ENCODE measurements at regions not wholly inside any gene's neighbourhood (a gene's known extent, or its start where the extent isn't known, plus 50 kb on each side); places are given as distances from the start of the nearest gene placed in this dataset.
"Not testable (repeated sequence)": the region's sequence is repeated elsewhere in the genome, so short reads cannot be mapped to it uniquely, and the experiment has no call there.

DNA sequence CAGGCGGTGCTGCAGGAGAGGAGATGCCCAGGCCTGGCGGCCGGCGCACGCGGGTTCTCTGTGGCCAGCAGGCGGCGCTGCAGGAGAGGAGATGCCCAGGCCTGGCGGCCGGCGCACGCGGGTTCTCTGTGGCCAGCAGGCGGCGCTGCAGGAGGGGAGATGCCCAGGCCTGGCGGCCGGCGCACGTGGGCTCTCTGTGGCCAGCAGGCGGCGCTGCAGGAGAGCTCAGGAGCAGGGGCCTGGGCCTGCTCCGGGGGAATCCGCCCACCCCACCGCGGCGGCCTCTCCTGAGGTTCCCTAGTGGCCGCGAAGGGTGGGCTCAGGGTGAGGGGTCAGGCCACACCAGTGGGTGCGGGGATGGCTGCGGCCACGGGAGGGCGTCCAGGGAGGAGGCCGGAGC is 75.9 kb downstream of the OR4F16 start:
- not testable (repeated sequence) for H3K27me3 Mint-ChIP-seq; ATAC-seq; H3K9me3 Mint-ChIP-seq; H3K4me1 Mint-ChIP-seq; H3K4me3 Mint-ChIP-seq; H3K27ac Mint-ChIP-seq; H3K36me3 Mint-ChIP-seq (ENCODE audit: low read depth); DNase-seq

DNA sequence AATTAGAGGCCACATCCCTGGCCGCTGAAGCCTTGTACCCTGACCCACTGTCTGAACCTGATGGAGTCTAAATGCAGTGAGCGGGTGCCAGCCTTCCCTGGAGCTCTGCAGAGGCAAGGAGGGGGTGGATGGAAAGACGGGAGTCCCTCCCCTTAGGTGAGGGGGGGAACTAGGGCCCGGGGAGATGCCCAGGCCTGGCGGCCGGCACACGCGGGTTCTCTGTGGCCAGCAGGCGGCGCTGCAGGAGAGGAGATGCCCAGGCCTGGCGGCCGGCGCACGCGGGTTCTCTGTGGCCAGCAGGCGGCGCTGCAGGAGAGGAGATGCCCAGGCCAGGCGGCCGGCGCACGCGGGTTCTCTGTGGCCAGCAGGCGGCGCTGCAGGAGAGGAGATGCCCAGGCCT is 77.3 kb downstream of the OR4F16 start:
- H3K36me3 Mint-ChIP-seq (ENCODE audit: low read depth); H3K4me1 Mint-ChIP-seq; ATAC-seq; H3K27ac Mint-ChIP-seq; H3K27me3 Mint-ChIP-seq; H3K9me3 Mint-ChIP-seq; DNase-seq; H3K4me3 Mint-ChIP-seq: not testable (repeated sequence)

DNA sequence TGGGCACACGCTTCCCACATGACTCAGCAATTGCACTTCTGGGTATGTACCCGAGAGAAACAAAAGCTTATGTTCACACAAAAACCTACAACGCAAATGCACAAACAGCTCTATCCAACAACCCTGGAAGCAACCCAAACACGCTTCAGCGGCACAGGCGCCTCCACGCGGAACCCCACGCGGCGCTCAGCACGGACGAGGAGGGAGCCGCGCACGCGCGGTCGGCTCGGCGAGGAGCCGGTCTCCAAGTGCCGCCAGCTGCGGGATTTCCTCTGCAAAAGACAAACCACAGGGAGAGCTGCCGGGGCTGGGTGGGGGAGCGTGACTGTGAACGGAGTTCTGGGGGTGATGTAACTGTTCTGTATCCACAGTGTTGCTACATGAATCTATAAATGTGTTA is 81.2 kb downstream of the OR4F16 start:
- H3K27me3 Mint-ChIP-seq; H3K36me3 Mint-ChIP-seq (ENCODE audit: low read depth); H3K4me1 Mint-ChIP-seq; H3K9me3 Mint-ChIP-seq; ATAC-seq; H3K27ac Mint-ChIP-seq: not testable (repeated sequence)
- DNase-seq = peak; percentile 32
- peak overlapping the region; percentile 55 for H3K4me3 Mint-ChIP-seq

DNA sequence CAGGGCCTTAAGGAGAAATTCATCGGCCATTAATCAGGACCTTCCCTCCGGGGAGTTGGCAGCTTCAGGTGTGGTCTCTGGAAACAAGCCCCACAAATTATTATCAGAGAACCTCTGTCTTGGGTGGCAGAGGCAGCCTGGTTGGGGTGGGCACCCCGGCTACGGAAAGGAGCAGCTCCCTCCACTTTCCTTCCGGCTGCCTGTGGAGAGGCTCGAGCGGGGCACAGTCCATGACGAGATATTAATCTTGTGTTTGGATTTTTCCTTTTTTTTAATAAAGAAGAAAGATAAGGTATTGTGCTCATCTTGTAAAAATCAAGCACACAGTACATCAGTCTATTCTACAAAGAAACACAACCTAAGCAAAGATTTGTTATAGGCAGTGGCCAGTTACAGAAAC is 98.2 kb downstream of the OR4F16 start:
- not testable (repeated sequence) for H3K4me3 Mint-ChIP-seq; H3K27ac Mint-ChIP-seq; H3K36me3 Mint-ChIP-seq (ENCODE audit: low read depth); DNase-seq; H3K27me3 Mint-ChIP-seq; H3K9me3 Mint-ChIP-seq; ATAC-seq; H3K4me1 Mint-ChIP-seq

DNA sequence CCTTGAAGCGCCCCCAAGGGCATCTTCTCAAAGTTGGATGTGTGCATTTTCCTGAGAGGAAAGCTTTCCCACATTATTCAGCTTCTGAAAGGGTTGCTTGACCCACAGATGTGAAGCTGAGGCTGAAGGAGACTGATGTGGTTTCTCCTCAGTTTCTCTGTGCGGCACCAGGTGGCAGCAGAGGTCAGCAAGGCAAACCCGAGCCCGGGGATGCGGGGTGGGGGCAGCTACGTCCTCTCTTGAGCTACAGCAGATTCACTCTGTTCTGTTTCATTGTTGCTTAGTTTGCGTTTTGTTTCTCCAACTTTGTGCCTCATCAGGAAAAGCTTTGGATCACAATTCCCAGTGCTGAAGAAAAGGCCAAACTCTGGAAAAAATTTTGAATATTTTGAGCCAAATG is 100.5 kb downstream of the OR4F16 start:
- not testable (repeated sequence) for H3K4me1 Mint-ChIP-seq; H3K27me3 Mint-ChIP-seq; ATAC-seq; H3K9me3 Mint-ChIP-seq; H3K4me3 Mint-ChIP-seq; H3K36me3 Mint-ChIP-seq (ENCODE audit: low read depth); H3K27ac Mint-ChIP-seq
- peak; percentile 70 for DNase-seq

Data from activated naive CD8-positive, alpha-beta T cell treated with anti-CD3 and anti-CD28 coated beads, Interleukin-2, amount 50 U/mL, for 24 hours (primary cell).